Vagina (tissue), 2 donors: ENCODE measurements at regions not wholly inside any gene's neighbourhood (a gene's known extent, or its start where the extent isn't known, plus 50 kb on each side); places are given as distances from the start of the nearest gene placed in this dataset.

Source experiments
- POLR2AphosphoS5 ChIP-seq, 2 donors: sonication (generic); formaldehyde crosslinking; IDR thresholded peaks; one replicate each; pipeline ENCODE4 v1.9.0; 2017; ENCODE audit warnings: antibody characterized with exemption in 2 of 2, mild to moderate bottlenecking in 2 of 2, low read depth in 1 of 2; ENCODE audit not compliant: insufficient read depth in 1 of 2
- TF ChIP-seq, protein P1 (sequence below), 3 experiments: fragments of 450-650 bp in 2 of 3; fragments of 200-600 bp in 1 of 3; sonication (generic) in 1 of 3; IDR thresholded peaks; one replicate each; pipeline ENCODE4 v1.5.1; 2017 to 2019; ENCODE audit warnings: antibody characterized with exemption in 3 of 3, mild to moderate bottlenecking in 2 of 3, moderate library complexity in 2 of 3

DNA sequence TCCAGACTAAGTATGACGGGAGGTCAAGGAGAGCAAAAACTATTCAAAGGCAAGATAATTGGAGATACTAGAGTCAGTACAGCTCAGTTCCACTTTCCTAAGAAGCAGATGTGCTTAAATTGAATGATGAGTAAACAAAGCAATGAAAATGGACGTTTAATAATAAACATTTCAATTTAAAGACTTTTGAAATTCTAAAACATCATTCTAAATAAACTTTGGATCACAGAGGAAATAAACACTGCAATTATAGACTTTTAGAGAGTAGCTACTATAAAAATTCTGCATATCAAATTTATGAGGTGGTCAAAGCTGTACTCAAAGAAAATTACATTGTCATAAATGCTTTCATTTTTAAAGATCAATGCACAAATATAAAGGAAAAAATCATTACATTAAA, 418.3 kb downstream of the GPAM start:
- TF ChIP-seq, protein P1, sequence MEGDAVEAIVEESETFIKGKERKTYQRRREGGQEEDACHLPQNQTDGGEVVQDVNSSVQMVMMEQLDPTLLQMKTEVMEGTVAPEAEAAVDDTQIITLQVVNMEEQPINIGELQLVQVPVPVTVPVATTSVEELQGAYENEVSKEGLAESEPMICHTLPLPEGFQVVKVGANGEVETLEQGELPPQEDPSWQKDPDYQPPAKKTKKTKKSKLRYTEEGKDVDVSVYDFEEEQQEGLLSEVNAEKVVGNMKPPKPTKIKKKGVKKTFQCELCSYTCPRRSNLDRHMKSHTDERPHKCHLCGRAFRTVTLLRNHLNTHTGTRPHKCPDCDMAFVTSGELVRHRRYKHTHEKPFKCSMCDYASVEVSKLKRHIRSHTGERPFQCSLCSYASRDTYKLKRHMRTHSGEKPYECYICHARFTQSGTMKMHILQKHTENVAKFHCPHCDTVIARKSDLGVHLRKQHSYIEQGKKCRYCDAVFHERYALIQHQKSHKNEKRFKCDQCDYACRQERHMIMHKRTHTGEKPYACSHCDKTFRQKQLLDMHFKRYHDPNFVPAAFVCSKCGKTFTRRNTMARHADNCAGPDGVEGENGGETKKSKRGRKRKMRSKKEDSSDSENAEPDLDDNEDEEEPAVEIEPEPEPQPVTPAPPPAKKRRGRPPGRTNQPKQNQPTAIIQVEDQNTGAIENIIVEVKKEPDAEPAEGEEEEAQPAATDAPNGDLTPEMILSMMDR (IDR thresholded peaks at IDR 0.05): no peak
- no peak for TF ChIP-seq POLR2AphosphoS5 (IDR thresholded peaks at IDR 0.05; ENCODE audit: insufficient read depth in 1 of 2, low read depth in 1 of 2)
